Gastrocnemius medialis (tissue), 4 donors: ENCODE measurements at regions not wholly inside any gene's neighbourhood (a gene's known extent, or its start where the extent isn't known, plus 50 kb on each side); places are given as distances from the start of the nearest gene placed in this dataset.

Source experiments
- ATAC-seq, 2 donors: fragments of 150-250 bp; one replicate each; pipeline ENCODE4 v1.9.1; 2016
- DNase-seq, 2 donors: peaks; one replicate each; pipeline ENCODE4 v3.0.0-alpha.2; 2019
- H3K27ac ChIP-seq, 4 donors: fragments of 200-600 bp; sonication (generic); 1 replicate in 1 of 4; 2 replicates in 3 of 4; pipeline ENCODE4 v1.5.1; 2016 to 2018; ENCODE audit warnings: mild to moderate bottlenecking in 2 of 4, moderate library complexity in 1 of 4
- H3K27me3 ChIP-seq, 3 donors: fragments of 200-600 bp; sonication (generic) in 2 of 3; 1 replicate in 1 of 3; 2 replicates in 2 of 3; pipeline versions ENCODE4 v1.5.1 to v1.6.0; 2016 to 2019; ENCODE audit warnings: mild to moderate bottlenecking in 1 of 3, moderate library complexity in 1 of 3
- H3K36me3 ChIP-seq, 2 donors: fragments of 200-600 bp; sonication (generic) in 1 of 2; one replicate each; pipeline ENCODE4 v1.5.1; 2017 to 2018
- H3K4me1 ChIP-seq, 2 donors: fragments of 200-600 bp; sonication (generic) in 1 of 2; one replicate each; pipeline ENCODE4 v1.5.1; 2016 to 2017; ENCODE audit warnings: mild to moderate bottlenecking in 2 of 2
- H3K4me3 ChIP-seq, 4 donors: fragments of 200-600 bp; sonication (generic) in 3 of 4; 1 replicate in 1 of 4; 2 replicates in 3 of 4; pipeline ENCODE4 v1.5.1; 2016 to 2019; ENCODE audit warnings: mild to moderate bottlenecking in 2 of 4
- H3K9me3 ChIP-seq, 3 donors: fragments of 200-600 bp; sonication (generic) in 2 of 3; 1 replicate in 1 of 3; 2 replicates in 2 of 3; pipeline ENCODE4 v1.5.1; 2016 to 2019
- CTCF ChIP-seq, 5 experiments: fragments of 450-650 bp in 3 of 5; fragments of 200-600 bp in 2 of 5; sonication (generic) in 2 of 5; IDR thresholded peaks in 4 of 5; conservative IDR thresholded peaks in 1 of 5; 1 replicate in 4 of 5; 2 replicates in 1 of 5; pipeline ENCODE4 v1.5.1; 2016 to 2019; ENCODE audit warnings: antibody characterized with exemption in 5 of 5, mild to moderate bottlenecking in 3 of 5, moderate library complexity in 3 of 5
- POLR2A ChIP-seq, 2 donors: fragments of 450-650 bp; IDR thresholded peaks; one replicate each; pipeline ENCODE4 v1.6.1; 2017; ENCODE audit warnings: antibody characterized with exemption in 2 of 2, mild to moderate bottlenecking in 2 of 2, moderate library complexity in 2 of 2
- in situ Hi-C, 4 donors: fragments of 200-750 bp; cut with MboI; loops; one replicate each; pipeline versions ENCODE4 v1.15.0 to v1.8.0; 2017; ENCODE audit warnings: low sequenced_read_pairs in 4 of 4
- intact Hi-C: fragments of 100-400 bp; cut with DNase I; formaldehyde crosslinking; loops from one replicate; pipeline ENCODE4 v1.15.1; 2023; ENCODE audit warnings: low total_unique reads

- no peaks in the 10 kb centered on the region for H3K27me3 ChIP-seq
- DNase-seq (no peak), ATAC-seq (no peak)
- in situ Hi-C loops (no loop called here), intact Hi-C loops (no loop called here)
- H3K4me3 ChIP-seq: no peak overlapping the region
- no peak overlapping the region for H3K27ac ChIP-seq
- H3K9me3 ChIP-seq: no peaks in the 10 kb centered on the region
- no peaks in the 10 kb centered on the region for H3K4me1 ChIP-seq
- no peaks in the 10 kb centered on the region for H3K36me3 ChIP-seq
- TF ChIP-seq POLR2A (IDR thresholded peaks at IDR 0.05) (no peak), CTCF (IDR thresholded peaks at IDR 0.05 in 4 of 5, conservative IDR thresholded peaks at IDR 0.05 in 1 of 5) (no peak)
These were observed 194.4 kb upstream of the SNX7 start for GRCh38 chr1:98467122-98467521.

- TF ChIP-seq POLR2A (IDR thresholded peaks at IDR 0.05) (no peak), CTCF (IDR thresholded peaks at IDR 0.05 in 4 of 5, conservative IDR thresholded peaks at IDR 0.05 in 1 of 5) (no peak)
- no peak for DNase-seq
- H3K36me3 ChIP-seq: no peaks in the 10 kb centered on the region
- no peaks in the 10 kb centered on the region for H3K27me3 ChIP-seq
- no peaks in the 10 kb centered on the region for H3K4me1 ChIP-seq
- in situ Hi-C loops (no loop called here), intact Hi-C loops (no loop called here)
- no peak overlapping the region for H3K27ac ChIP-seq
- no peak overlapping the region for H3K4me3 ChIP-seq
- peak; percentile 76 to 81 for ATAC-seq
- H3K9me3 ChIP-seq: no peaks in the 10 kb centered on the region
These were observed 199.6 kb upstream of the SNX7 start for GRCh38 chr1:98461873-98462385.

- DNase-seq (no peak), ATAC-seq (no peak)
- no peaks in the 10 kb centered on the region for H3K27me3 ChIP-seq
- in situ Hi-C loops: no loop called here
- no peak overlapping the region for H3K27ac ChIP-seq
- H3K4me1 ChIP-seq: no peaks in the 10 kb centered on the region
- intact Hi-C loops: no loop called here
- no peak overlapping the region for H3K4me3 ChIP-seq
- TF ChIP-seq POLR2A (IDR thresholded peaks at IDR 0.05) (no peak), CTCF (IDR thresholded peaks at IDR 0.05 in 4 of 5, conservative IDR thresholded peaks at IDR 0.05 in 1 of 5) (no peak)
- H3K9me3 ChIP-seq: no peaks in the 10 kb centered on the region
- no peaks in the 10 kb centered on the region for H3K36me3 ChIP-seq
These were observed 201.4 kb upstream of the SNX7 start for GRCh38 chr1:98460136-98460535.

GRCh38 chr1:98459486-98459870, 202.0 kb upstream of the SNX7 start:
- DNase-seq (no peak), ATAC-seq (no peak)
- H3K4me1 ChIP-seq: no peaks in the 10 kb centered on the region
- intact Hi-C loops (no loop called here), in situ Hi-C loops (no loop called here)
- TF ChIP-seq POLR2A (IDR thresholded peaks at IDR 0.05) (no peak), CTCF (IDR thresholded peaks at IDR 0.05 in 4 of 5, conservative IDR thresholded peaks at IDR 0.05 in 1 of 5) (no peak)
- H3K9me3 ChIP-seq: no peaks in the 10 kb centered on the region
- peaks cover 0 to 1% (median 0%) of the 10 kb centered on the region in 3 donors for H3K27me3 ChIP-seq
- no peak overlapping the region for H3K4me3 ChIP-seq
- no peak overlapping the region for H3K27ac ChIP-seq
- no peaks in the 10 kb centered on the region for H3K36me3 ChIP-seq
